DMS153 treated with DMSO at 0.1 percent for 48 hours (cell line): ENCODE measurements at regions not wholly inside any gene's neighbourhood (a gene's known extent, or its start where the extent isn't known, plus 50 kb on each side); places are given as distances from the start of the nearest gene placed in this dataset.
"Not testable (repeated sequence)": the region's sequence is repeated elsewhere in the genome, so short reads cannot be mapped to it uniquely, and the experiment has no call there.

Experiments
- DNase-seq: peaks from one replicate; lab custom pipeline; 2025; ENCODE audit not compliant: unreplicated experiment; lab: John Stamatoyannopoulos, UW

- DNase-seq, result no peak
These were observed 52.5 kb upstream of the RESF1 start for GRCh38 chr12:31906557-31907301.

GRCh38 chr12:31903025-31903424 lies 56.2 kb upstream of the RESF1 start:
- no peak for DNase-seq

- no peak for DNase-seq
These were observed 58.9 kb upstream of the RESF1 start for GRCh38 chr12:31900271-31900670.

GRCh38 chr12:31899109-31899508 lies 60.1 kb upstream of the RESF1 start:
- DNase-seq, result no peak

GRCh38 chr12:31897781-31898503 lies 61.3 kb upstream of the RESF1 start:
- peak; percentile 13 for DNase-seq

GRCh38 chr12:31897092-31897491 lies 62.1 kb upstream of the RESF1 start:
- DNase-seq, result not testable (repeated sequence)

GRCh38 chr12:31896514-31897039 lies 62.6 kb upstream of the RESF1 start:
- no peak for DNase-seq

- DNase-seq, result no peak
These were observed 63.6 kb upstream of the RESF1 start for GRCh38 chr12:31895449-31896150.

GRCh38 chr12:31890295-31891285 lies 68.6 kb upstream of the RESF1 start:
- no peak for DNase-seq

GRCh38 chr12:31887109-31887811 lies 72.0 kb upstream of the RESF1 start:
- no peak for DNase-seq

- not testable (repeated sequence) for DNase-seq
These were observed 76.5 kb upstream of the RESF1 start for GRCh38 chr12:31882682-31883081.

- DNase-seq, result no peak
These were observed 78.9 kb upstream of the RESF1 start for GRCh38 chr12:31880340-31880739.

- DNase-seq, result no peak
These were observed 81.3 kb upstream of the RESF1 start for GRCh38 chr12:31877884-31878283.

GRCh38 chr12:31876568-31877424 lies 82.4 kb upstream of the RESF1 start:
- DNase-seq, result peak; percentile 13

GRCh38 chr12:31875609-31875964 lies 83.6 kb upstream of the RESF1 start:
- DNase-seq, result no peak

GRCh38 chr12:31874961-31875608 lies 84.1 kb upstream of the RESF1 start:
- DNase-seq, result no peak

GRCh38 chr12:31872831-31873604 lies 86.2 kb upstream of the RESF1 start:
- no peak for DNase-seq

- DNase-seq, result no peak
These were observed 89.2 kb upstream of the RESF1 start for GRCh38 chr12:31869972-31870371.
